Central memory CD8-positive, alpha-beta T cell (primary cell): ENCODE measurements at regions not wholly inside any gene's neighbourhood (a gene's known extent, or its start where the extent isn't known, plus 50 kb on each side); places are given as distances from the start of the nearest gene placed in this dataset.
A peak's percentile ranks its signal among the peaks of the same experiment; 100 is the strongest.
"Not testable (repeated sequence)": the region's sequence is repeated elsewhere in the genome, so short reads cannot be mapped to it uniquely, and the experiment has no call there.

Experiments used
- ATAC-seq: fragments of 150-1000 bp; cut with Tn5 transposase; replicated peaks from 2 replicates; pipeline ENCODE4 v1.10.0; 2022; ENCODE audit warnings: mild to moderate bottlenecking, moderate FRiP score, moderate number of reproducible peaks; ENCODE audit not compliant: poor library complexity, severe bottlenecking; ENCODE audit errors: extremely low read depth
- DNase-seq, 2 donors: peaks; one replicate each; pipeline ENCODE4 v3.0.0; 2021; ENCODE audit warnings: low spot score in 2 of 2
- H3K27ac Mint-ChIP-seq: one replicate; pipeline ENCODE4 v1.8.0; 2022; ENCODE audit warnings: low read depth, mild to moderate bottlenecking, moderate library complexity, mixed read lengths
- H3K27me3 Mint-ChIP-seq: one replicate; pipeline ENCODE4 v1.8.0; 2022; ENCODE audit warnings: mixed read lengths
- H3K36me3 Mint-ChIP-seq: one replicate; pipeline ENCODE4 v1.8.0; 2022; ENCODE audit warnings: mild to moderate bottlenecking, moderate library complexity, mixed read lengths; ENCODE audit not compliant: insufficient read depth
- H3K4me1 Mint-ChIP-seq: one replicate; pipeline ENCODE4 v1.8.0; 2022; ENCODE audit warnings: mixed read lengths
- H3K4me3 Mint-ChIP-seq: one replicate; pipeline ENCODE4 v1.8.0; 2022; ENCODE audit warnings: mild to moderate bottlenecking, moderate library complexity, mixed read lengths
- H3K9me3 Mint-ChIP-seq: one replicate; pipeline ENCODE4 v1.8.0; 2022; ENCODE audit warnings: mixed read lengths

- no peak for DNase-seq
- Mint-ChIP-seq H3K4me1 (no peaks in the 10 kb centered on the region), H3K27ac (no peak overlapping the region), H3K27me3 (no peaks in the 10 kb centered on the region), H3K36me3 (no peaks in the 10 kb centered on the region), H3K4me3 (no peak overlapping the region), H3K9me3 (no peaks in the 10 kb centered on the region)
- ATAC-seq, result no peak
Measured at GRCh38 chr3:178325330-178325729, 210.9 kb upstream of the KCNMB2 start.

- ATAC-seq (no peak), DNase-seq (no peak)
- Mint-ChIP-seq H3K36me3 (no peaks in the 10 kb centered on the region), H3K27ac (no peak overlapping the region), H3K4me1 (no peaks in the 10 kb centered on the region), H3K4me3 (no peak overlapping the region), H3K9me3 (no peaks in the 10 kb centered on the region), H3K27me3 (no peaks in the 10 kb centered on the region)
Measured at GRCh38 chr3:178329936-178330335, 206.3 kb upstream of the KCNMB2 start.

GRCh38 chr3:178334239-178334638 lies 202.0 kb upstream of the KCNMB2 start:
- H3K27ac Mint-ChIP-seq, result no peak overlapping the region
- DNase-seq (no peak), ATAC-seq (no peak)
- no peaks in the 10 kb centered on the region for H3K4me1 Mint-ChIP-seq
- peaks cover 2% of the 10 kb centered on the region for H3K36me3 Mint-ChIP-seq
- no peaks in the 10 kb centered on the region for H3K9me3 Mint-ChIP-seq
- no peaks in the 10 kb centered on the region for H3K27me3 Mint-ChIP-seq
- no peak overlapping the region for H3K4me3 Mint-ChIP-seq

- Mint-ChIP-seq H3K4me3 (no peak overlapping the region), H3K4me1 (no peaks in the 10 kb centered on the region), H3K27me3 (no peaks in the 10 kb centered on the region), H3K27ac (no peak overlapping the region), H3K36me3 (peaks cover 2% of the 10 kb centered on the region), H3K9me3 (no peaks in the 10 kb centered on the region)
- ATAC-seq (no peak), DNase-seq (no peak)
Measured at GRCh38 chr3:178336336-178336735, 199.9 kb upstream of the KCNMB2 start.

- ATAC-seq (no peak), DNase-seq (no peak)
- H3K27me3 Mint-ChIP-seq, result peaks cover 22% of the 10 kb centered on the region
- no peaks in the 10 kb centered on the region for H3K4me1 Mint-ChIP-seq
- H3K4me3 Mint-ChIP-seq, result no peak overlapping the region
- H3K9me3 Mint-ChIP-seq, result no peaks in the 10 kb centered on the region
- H3K36me3 Mint-ChIP-seq, result peaks cover 2% of the 10 kb centered on the region
- H3K27ac Mint-ChIP-seq, result no peak overlapping the region
Measured at GRCh38 chr3:178340506-178340905, 195.7 kb upstream of the KCNMB2 start.

DNA sequence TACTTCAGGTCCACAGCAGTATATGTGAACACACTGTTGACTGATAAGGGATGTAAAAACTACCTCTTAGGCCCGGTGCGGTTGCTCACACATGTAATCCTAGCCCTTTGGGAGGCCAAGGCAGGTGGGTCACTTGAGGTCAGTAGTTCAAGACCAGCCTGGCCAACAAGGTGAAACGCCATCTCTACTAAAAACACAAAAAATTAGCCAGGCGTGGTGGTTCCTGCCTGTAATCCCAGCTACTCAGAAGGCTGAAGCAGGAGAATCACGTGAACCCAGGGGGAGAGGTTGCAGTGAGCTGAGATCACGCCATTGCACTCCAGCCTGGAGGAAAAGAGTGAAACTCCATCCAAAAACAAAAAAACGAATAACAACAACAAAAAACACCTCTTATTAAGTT lies 194.6 kb upstream of the KCNMB2 start:
- H3K27ac Mint-ChIP-seq, result no peak overlapping the region
- no peak overlapping the region for H3K4me3 Mint-ChIP-seq
- DNase-seq (no peak), ATAC-seq (no peak)
- H3K4me1 Mint-ChIP-seq, result no peaks in the 10 kb centered on the region
- H3K27me3 Mint-ChIP-seq, result peaks cover 22% of the 10 kb centered on the region
- H3K36me3 Mint-ChIP-seq, result peaks cover 2% of the 10 kb centered on the region
- no peaks in the 10 kb centered on the region for H3K9me3 Mint-ChIP-seq

GRCh38 chr3:178342111-178342510 lies 194.1 kb upstream of the KCNMB2 start:
- Mint-ChIP-seq H3K27ac (no peak overlapping the region), H3K9me3 (no peaks in the 10 kb centered on the region), H3K27me3 (peaks cover 22% of the 10 kb centered on the region), H3K36me3 (peaks cover 2% of the 10 kb centered on the region), H3K4me1 (no peaks in the 10 kb centered on the region), H3K4me3 (no peak overlapping the region)
- DNase-seq (no peak), ATAC-seq (no peak)

DNA sequence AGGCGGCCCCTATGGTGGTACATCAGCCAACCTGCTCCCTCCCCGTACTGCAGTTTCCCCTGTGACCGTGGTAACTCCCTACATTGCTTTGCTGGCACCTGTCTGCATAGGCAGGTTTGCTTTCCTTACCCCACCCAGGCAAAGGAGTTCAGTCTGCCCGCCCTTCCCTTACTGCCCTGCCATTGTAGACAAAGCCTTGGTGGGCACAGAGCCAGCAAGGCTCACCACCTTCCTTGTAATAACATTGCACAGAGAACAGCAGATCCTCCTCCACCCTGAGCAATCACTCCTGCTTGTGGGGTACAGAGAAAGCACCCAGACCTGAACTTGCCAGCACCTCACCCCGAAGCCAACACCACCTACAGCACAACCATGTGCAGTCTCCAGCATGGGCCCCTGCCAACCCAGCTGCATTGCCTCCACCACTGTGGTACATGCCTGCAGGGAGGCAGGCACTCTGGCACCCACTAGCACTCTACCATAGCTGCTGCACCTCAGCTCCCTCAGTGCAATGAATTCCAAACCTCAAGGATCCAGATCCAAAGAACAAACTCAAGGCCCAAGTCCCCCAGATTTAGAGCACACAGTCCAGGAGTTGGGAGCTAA lies 192.7 kb upstream of the KCNMB2 start:
- Mint-ChIP-seq H3K4me1 (peaks cover 3% of the 10 kb centered on the region), H3K27ac (no peak overlapping the region), H3K27me3 (peaks cover 22% of the 10 kb centered on the region), H3K4me3 (no peak overlapping the region), H3K9me3 (no peaks in the 10 kb centered on the region), H3K36me3 (no peaks in the 10 kb centered on the region)
- no peak for ATAC-seq
- DNase-seq, result no peak

DNA sequence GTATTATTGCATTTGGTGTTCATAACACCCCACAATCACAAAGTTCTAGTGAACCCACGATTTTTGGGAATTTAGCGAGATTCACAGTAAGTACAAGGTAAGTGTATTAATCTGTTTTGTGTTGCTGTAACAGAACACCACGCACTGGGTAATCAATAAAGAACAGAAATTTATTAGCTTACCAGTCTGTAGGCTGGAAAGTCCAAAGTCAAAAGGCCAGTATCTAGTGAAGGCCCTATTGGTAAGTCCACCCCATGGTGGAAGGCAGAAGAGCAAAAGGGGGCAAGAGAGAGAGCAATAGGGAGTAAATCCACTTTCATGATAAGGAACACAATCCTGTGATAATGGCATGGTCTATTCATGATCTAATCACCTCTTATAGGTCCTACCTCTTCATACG lies 190.3 kb upstream of the KCNMB2 start:
- ATAC-seq (no peak), DNase-seq (no peak)
- Mint-ChIP-seq H3K4me3 (no peak overlapping the region), H3K4me1 (peaks cover 9% of the 10 kb centered on the region), H3K9me3 (no peaks in the 10 kb centered on the region), H3K27ac (no peak overlapping the region), H3K27me3 (peaks cover 22% of the 10 kb centered on the region), H3K36me3 (peaks cover 1% of the 10 kb centered on the region)

GRCh38 chr3:178348561-178349217 lies 187.5 kb upstream of the KCNMB2 start:
- H3K27ac Mint-ChIP-seq, result peak overlapping the region; percentile 55
- H3K4me1 Mint-ChIP-seq, H3K36me3 Mint-ChIP-seq, H3K9me3 Mint-ChIP-seq: not testable (repeated sequence)
- ATAC-seq, result peak; percentile 81
- peaks cover 12% of the 10 kb centered on the region for H3K27me3 Mint-ChIP-seq
- H3K4me3 Mint-ChIP-seq, result peak overlapping the region; percentile 20
- peak in 1 of 2 donors; percentile 45 for DNase-seq

GRCh38 chr3:178349218-178349596 lies 187.0 kb upstream of the KCNMB2 start:
- not testable (repeated sequence) for ATAC-seq, DNase-seq, H3K9me3 Mint-ChIP-seq, H3K4me1 Mint-ChIP-seq, H3K36me3 Mint-ChIP-seq
- Mint-ChIP-seq H3K4me3 (peak overlapping the region; percentile 20), H3K27ac (peak overlapping the region; percentile 55), H3K27me3 (peaks cover 12% of the 10 kb centered on the region)

GRCh38 chr3:178350763-178351162 lies 185.5 kb upstream of the KCNMB2 start:
- DNase-seq, result no peak
- peaks cover 10% of the 10 kb centered on the region for H3K27me3 Mint-ChIP-seq

GRCh38 chr3:178352326-178353005 lies 183.8 kb upstream of the KCNMB2 start:
- Mint-ChIP-seq H3K36me3 (peaks cover 1% of the 10 kb centered on the region), H3K27me3 (peaks cover 26% of the 10 kb centered on the region)
- ATAC-seq, result no peak

More at GRCh38 chr3:178350763-178351162, 185.5 kb upstream of the KCNMB2 start:
- Mint-ChIP-seq H3K36me3 (peaks cover 1% of the 10 kb centered on the region), H3K9me3 (no peaks in the 10 kb centered on the region), H3K27ac (no peak overlapping the region), H3K4me3 (no peak overlapping the region), H3K4me1 (peaks cover 9% of the 10 kb centered on the region)
- ATAC-seq, result no peak

More at GRCh38 chr3:178352326-178353005, 183.8 kb upstream of the KCNMB2 start:
- Mint-ChIP-seq H3K4me3 (no peak overlapping the region), H3K4me1 (peaks cover 9% of the 10 kb centered on the region), H3K9me3 (no peaks in the 10 kb centered on the region), H3K27ac (no peak overlapping the region)
- no peak for DNase-seq
